ENCODE measurements at regions not wholly inside any gene's neighbourhood (a gene's known extent, or its start where the extent isn't known, plus 50 kb on each side); places are given as distances from the start of the nearest gene placed in this dataset.

DNA sequence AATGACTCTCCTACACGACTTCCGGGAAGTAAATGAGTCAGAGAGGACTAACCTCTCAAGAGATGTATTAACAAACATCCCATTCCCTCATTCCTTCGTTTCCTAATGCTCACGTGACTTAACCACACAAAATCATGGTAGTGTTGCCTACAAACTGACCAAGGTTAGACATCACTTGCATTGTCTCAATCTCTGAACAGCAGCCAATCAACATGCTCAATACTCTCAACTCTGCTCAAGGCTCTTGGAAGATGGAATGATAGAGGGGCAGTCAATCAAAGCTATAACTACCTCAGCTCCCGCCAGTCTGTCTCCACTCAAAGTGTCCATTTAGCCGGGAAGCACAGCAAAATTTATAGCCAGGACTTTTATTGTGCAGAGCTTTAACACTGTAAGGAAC, 143.8 kb upstream of the PIK3R1 start (continued):
- TF ChIP-seq, protein P1, sequence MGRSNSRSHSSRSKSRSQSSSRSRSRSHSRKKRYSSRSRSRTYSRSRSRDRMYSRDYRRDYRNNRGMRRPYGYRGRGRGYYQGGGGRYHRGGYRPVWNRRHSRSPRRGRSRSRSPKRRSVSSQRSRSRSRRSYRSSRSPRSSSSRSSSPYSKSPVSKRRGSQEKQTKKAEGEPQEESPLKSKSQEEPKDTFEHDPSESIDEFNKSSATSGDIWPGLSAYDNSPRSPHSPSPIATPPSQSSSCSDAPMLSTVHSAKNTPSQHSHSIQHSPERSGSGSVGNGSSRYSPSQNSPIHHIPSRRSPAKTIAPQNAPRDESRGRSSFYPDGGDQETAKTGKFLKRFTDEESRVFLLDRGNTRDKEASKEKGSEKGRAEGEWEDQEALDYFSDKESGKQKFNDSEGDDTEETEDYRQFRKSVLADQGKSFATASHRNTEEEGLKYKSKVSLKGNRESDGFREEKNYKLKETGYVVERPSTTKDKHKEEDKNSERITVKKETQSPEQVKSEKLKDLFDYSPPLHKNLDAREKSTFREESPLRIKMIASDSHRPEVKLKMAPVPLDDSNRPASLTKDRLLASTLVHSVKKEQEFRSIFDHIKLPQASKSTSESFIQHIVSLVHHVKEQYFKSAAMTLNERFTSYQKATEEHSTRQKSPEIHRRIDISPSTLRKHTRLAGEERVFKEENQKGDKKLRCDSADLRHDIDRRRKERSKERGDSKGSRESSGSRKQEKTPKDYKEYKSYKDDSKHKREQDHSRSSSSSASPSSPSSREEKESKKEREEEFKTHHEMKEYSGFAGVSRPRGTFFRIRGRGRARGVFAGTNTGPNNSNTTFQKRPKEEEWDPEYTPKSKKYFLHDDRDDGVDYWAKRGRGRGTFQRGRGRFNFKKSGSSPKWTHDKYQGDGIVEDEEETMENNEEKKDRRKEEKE (IDR thresholded peaks at IDR 0.05) = no peak
- TF ChIP-seq RELA (IDR thresholded peaks at IDR 0.05; ENCODE audit: borderline replicate concordance, partially characterized antibody) (no peak), ZZZ3 (IDR thresholded peaks at IDR 0.05; ENCODE audit: control insufficient read depth, insufficient read length, low read depth) (no peak), FOS (IDR thresholded peaks at IDR 0.05; ENCODE audit: borderline replicate concordance, extremely low read depth, insufficient read length) (no peak), ZSCAN29 (IDR thresholded peaks at IDR 0.05) (no peak), SMC3 (IDR thresholded peaks at IDR 0.05; ENCODE audit: borderline replicate concordance, low read length) (no peak), NR2C1 (IDR thresholded peaks at IDR 0.05) (no peak), MXI1 (IDR thresholded peaks at IDR 0.05; ENCODE audit: low read depth, low read length) (no peak), EED (IDR thresholded peaks at IDR 0.05; ENCODE audit: low read depth) (peak; percentile 40; the same call in 1 of the 2 replicates), JUNB (IDR thresholded peaks at IDR 0.05) (0 out of 2 replicates have a peak, but pooled peaks have one; percentile 20), ETV6 (conservative IDR thresholded peaks at IDR 0.05 in 1 of 2, IDR thresholded peaks at IDR 0.05 in 1 of 2; ENCODE audit: borderline replicate concordance in 1 of 2, low read depth in 1 of 2) (peak in 1 of 2 experiments; percentile 66; a peak in 1 of 4 replicates), ZNF24 (IDR thresholded peaks at IDR 0.05) (no peak), ZNF622 (IDR thresholded peaks at IDR 0.05) (no peak), PAX8 (IDR thresholded peaks at IDR 0.05) (no peak)
- TF ChIP-seq, protein P2, sequence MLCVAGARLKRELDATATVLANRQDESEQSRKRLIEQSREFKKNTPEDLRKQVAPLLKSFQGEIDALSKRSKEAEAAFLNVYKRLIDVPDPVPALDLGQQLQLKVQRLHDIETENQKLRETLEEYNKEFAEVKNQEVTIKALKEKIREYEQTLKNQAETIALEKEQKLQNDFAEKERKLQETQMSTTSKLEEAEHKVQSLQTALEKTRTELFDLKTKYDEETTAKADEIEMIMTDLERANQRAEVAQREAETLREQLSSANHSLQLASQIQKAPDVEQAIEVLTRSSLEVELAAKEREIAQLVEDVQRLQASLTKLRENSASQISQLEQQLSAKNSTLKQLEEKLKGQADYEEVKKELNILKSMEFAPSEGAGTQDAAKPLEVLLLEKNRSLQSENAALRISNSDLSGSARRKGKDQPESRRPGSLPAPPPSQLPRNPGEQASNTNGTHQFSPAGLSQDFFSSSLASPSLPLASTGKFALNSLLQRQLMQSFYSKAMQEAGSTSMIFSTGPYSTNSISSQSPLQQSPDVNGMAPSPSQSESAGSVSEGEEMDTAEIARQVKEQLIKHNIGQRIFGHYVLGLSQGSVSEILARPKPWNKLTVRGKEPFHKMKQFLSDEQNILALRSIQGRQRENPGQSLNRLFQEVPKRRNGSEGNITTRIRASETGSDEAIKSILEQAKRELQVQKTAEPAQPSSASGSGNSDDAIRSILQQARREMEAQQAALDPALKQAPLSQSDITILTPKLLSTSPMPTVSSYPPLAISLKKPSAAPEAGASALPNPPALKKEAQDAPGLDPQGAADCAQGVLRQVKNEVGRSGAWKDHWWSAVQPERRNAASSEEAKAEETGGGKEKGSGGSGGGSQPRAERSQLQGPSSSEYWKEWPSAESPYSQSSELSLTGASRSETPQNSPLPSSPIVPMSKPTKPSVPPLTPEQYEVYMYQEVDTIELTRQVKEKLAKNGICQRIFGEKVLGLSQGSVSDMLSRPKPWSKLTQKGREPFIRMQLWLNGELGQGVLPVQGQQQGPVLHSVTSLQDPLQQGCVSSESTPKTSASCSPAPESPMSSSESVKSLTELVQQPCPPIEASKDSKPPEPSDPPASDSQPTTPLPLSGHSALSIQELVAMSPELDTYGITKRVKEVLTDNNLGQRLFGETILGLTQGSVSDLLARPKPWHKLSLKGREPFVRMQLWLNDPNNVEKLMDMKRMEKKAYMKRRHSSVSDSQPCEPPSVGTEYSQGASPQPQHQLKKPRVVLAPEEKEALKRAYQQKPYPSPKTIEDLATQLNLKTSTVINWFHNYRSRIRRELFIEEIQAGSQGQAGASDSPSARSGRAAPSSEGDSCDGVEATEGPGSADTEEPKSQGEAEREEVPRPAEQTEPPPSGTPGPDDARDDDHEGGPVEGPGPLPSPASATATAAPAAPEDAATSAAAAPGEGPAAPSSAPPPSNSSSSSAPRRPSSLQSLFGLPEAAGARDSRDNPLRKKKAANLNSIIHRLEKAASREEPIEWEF (IDR thresholded peaks at IDR 0.05; ENCODE audit: insufficient replicate concordance, low read depth, low read length) = no peak
- TF ChIP-seq, protein P3, sequence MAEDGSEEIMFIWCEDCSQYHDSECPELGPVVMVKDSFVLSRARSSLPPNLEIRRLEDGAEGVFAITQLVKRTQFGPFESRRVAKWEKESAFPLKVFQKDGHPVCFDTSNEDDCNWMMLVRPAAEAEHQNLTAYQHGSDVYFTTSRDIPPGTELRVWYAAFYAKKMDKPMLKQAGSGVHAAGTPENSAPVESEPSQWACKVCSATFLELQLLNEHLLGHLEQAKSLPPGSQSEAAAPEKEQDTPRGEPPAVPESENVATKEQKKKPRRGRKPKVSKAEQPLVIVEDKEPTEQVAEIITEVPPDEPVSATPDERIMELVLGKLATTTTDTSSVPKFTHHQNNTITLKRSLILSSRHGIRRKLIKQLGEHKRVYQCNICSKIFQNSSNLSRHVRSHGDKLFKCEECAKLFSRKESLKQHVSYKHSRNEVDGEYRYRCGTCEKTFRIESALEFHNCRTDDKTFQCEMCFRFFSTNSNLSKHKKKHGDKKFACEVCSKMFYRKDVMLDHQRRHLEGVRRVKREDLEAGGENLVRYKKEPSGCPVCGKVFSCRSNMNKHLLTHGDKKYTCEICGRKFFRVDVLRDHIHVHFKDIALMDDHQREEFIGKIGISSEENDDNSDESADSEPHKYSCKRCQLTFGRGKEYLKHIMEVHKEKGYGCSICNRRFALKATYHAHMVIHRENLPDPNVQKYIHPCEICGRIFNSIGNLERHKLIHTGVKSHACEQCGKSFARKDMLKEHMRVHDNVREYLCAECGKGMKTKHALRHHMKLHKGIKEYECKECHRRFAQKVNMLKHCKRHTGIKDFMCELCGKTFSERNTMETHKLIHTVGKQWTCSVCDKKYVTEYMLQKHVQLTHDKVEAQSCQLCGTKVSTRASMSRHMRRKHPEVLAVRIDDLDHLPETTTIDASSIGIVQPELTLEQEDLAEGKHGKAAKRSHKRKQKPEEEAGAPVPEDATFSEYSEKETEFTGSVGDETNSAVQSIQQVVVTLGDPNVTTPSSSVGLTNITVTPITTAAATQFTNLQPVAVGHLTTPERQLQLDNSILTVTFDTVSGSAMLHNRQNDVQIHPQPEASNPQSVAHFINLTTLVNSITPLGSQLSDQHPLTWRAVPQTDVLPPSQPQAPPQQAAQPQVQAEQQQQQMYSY (CRISPR knock-in tag; IDR thresholded peaks at IDR 0.05) = no peak
- TF ChIP-seq, protein P4, sequence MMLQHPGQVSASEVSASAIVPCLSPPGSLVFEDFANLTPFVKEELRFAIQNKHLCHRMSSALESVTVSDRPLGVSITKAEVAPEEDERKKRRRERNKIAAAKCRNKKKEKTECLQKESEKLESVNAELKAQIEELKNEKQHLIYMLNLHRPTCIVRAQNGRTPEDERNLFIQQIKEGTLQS (IDR thresholded peaks at IDR 0.05; ENCODE audit: borderline replicate concordance, extremely low read depth, low read depth, low read length) = no peak
- TF ChIP-seq, protein P5, sequence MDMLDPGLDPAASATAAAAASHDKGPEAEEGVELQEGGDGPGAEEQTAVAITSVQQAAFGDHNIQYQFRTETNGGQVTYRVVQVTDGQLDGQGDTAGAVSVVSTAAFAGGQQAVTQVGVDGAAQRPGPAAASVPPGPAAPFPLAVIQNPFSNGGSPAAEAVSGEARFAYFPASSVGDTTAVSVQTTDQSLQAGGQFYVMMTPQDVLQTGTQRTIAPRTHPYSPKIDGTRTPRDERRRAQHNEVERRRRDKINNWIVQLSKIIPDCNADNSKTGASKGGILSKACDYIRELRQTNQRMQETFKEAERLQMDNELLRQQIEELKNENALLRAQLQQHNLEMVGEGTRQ (IDR thresholded peaks at IDR 0.05; ENCODE audit: borderline replicate concordance, low read depth, low read length) = no peak
